ENCODE measurements at regions not wholly inside any gene's neighbourhood (a gene's known extent, or its start where the extent isn't known, plus 50 kb on each side); places are given as distances from the start of the nearest gene placed in this dataset.

DNA sequence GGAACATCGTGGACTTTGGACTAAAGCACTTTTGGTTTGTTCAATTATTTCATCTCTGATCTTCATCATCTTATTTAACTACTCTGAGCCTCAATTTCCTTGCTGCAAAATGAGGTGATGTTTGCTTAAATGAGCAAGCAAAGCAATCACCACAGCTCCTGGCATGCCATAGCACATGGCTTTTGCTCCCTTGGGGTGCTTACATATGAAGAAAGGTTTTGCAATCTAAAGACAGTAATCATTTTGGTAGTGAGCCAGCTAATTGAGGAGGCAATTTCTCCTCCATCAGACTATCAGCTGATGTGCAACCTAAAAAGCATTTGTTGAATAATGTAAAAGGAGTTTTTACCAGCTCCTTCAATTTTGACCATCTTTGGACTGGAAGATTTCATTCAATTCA, 68.8 kb upstream of the KCNJ15 start:
- DNase-seq (ENCODE audit: low read depth, low spot score): no peak

- no peak for DNase-seq (ENCODE audit: low read depth, low spot score)
Measured at GRCh38 chr21:38196036-38196435, 60.8 kb upstream of the KCNJ15 start.

GRCh38 chr21:38202811-38203210, 54.0 kb upstream of the KCNJ15 start:
- no peak for DNase-seq (ENCODE audit: low read depth, low spot score)

GRCh38 chr21:38203229-38203628, 53.6 kb upstream of the KCNJ15 start:
- DNase-seq (ENCODE audit: low read depth, low spot score): no peak

- no peak for DNase-seq (ENCODE audit: low read depth, low spot score)
Measured at GRCh38 chr21:38205940-38206339, 50.9 kb upstream of the KCNJ15 start.

GRCh38 chr21:38206646-38207045, 50.1 kb upstream of the KCNJ15 start:
- no peak for DNase-seq (ENCODE audit: low read depth, low spot score)
